ENCODE measurements at regions not wholly inside any gene's neighbourhood (a gene's known extent, or its start where the extent isn't known, plus 50 kb on each side); places are given as distances from the start of the nearest gene placed in this dataset.
A peak's percentile ranks its signal among the peaks of the same experiment; 100 is the strongest.

DNA sequence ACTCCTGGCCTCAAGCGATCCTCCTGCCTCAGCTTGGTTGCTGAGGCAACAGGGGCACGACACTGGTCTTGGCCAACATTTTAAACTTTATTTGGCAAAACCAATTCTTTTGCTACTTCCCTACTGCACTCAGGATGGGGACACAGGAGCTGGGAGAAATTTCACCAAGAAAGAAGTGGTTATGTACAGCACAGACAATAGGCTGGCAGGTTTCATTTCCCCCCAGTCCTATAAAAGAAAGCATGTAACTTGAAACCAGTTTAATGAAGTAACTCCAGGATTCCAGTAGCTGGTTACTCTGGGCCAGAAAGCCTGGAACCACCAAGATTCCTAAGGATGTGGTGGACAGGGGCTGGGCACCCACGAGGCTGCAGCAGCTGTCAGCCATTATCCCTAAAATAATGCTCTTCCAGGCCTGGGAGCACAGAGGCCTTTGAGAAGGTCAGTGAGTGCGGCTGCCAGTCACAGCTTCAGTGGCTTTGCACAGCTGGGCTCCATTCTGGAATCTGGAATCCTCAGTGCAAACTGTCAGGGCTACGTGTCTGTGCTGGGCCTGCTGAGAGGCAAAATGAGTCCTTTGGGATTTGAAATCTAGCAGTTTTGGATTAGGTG, 142.3 kb upstream of the ITGA6 start:
- intact Hi-C loops (cut with DNase I), result loop anchor here (5.0 kb wide), 2 partner anchors 177 to 1883 kb away; no protein-coding TSS in a partner anchor
- DNase-seq (no peak), ATAC-seq (peak; percentile 52 to 70 (median 56))
- Histone ChIP-seq H3K9me3 (no peaks in the 10 kb centered on the region), H3K27ac (peak overlapping the region; percentile 72), H3K4me3 (no peak overlapping the region), H3K4me1 (peaks cover 26% of the 10 kb centered on the region), H3K27me3 (ENCODE audit: insufficient read depth in 3 of 3, low read length in 2 of 3) (no peaks in the 10 kb centered on the region), H3K36me3 (ENCODE audit: insufficient read depth in 1 of 2, low read depth in 1 of 2) (no peaks in the 10 kb centered on the region)
- TF ChIP-seq, protein P1, sequence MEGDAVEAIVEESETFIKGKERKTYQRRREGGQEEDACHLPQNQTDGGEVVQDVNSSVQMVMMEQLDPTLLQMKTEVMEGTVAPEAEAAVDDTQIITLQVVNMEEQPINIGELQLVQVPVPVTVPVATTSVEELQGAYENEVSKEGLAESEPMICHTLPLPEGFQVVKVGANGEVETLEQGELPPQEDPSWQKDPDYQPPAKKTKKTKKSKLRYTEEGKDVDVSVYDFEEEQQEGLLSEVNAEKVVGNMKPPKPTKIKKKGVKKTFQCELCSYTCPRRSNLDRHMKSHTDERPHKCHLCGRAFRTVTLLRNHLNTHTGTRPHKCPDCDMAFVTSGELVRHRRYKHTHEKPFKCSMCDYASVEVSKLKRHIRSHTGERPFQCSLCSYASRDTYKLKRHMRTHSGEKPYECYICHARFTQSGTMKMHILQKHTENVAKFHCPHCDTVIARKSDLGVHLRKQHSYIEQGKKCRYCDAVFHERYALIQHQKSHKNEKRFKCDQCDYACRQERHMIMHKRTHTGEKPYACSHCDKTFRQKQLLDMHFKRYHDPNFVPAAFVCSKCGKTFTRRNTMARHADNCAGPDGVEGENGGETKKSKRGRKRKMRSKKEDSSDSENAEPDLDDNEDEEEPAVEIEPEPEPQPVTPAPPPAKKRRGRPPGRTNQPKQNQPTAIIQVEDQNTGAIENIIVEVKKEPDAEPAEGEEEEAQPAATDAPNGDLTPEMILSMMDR (IDR thresholded peaks at IDR 0.05), result no peak
- WGBS, 3 donors, result 23 to 27% (median 23%) methylated on average over 5 of the region's 5 CpGs

DNA sequence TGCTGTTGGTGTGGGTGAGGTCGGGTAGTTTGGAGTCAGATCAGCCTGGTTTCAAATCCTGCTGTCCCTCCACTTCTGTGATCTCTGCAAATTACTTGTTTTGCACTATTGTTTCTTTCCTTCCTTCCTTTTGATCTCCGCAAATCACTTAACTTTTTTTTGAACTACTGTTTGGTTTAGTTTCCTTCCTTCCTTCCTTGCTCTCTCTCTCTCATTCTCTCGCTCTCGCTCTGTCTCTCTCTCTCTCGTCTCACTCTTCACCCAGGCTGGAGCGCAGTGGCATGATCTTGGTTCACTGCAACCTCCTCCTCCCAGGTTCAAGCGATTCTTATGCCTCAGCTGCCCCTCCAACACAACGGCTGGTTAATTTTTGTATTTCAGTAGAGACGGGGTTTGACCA, 141.6 kb upstream of the ITGA6 start:
- ATAC-seq, result no peak
- WGBS, 3 donors, result 57 to 69% (median 65%) methylated on average over 9 of the region's 9 CpGs
- DNase-seq, result no peak
- no peaks in the 10 kb centered on the region for H3K9me3 ChIP-seq
- H3K4me3 ChIP-seq, result no peak overlapping the region
- TF ChIP-seq, protein P1 (IDR thresholded peaks at IDR 0.05), result no peak
- no peaks in the 10 kb centered on the region for H3K36me3 ChIP-seq (ENCODE audit: insufficient read depth in 1 of 2, low read depth in 1 of 2)
- no peaks in the 10 kb centered on the region for H3K27me3 ChIP-seq (ENCODE audit: insufficient read depth in 3 of 3, low read length in 2 of 3)
- intact Hi-C loops (cut with DNase I), result loop anchor here (5.0 kb wide), 2 partner anchors 177 to 1883 kb away; no protein-coding TSS in a partner anchor
- peak overlapping the region; percentile 72 for H3K27ac ChIP-seq
- peaks cover 26% of the 10 kb centered on the region for H3K4me1 ChIP-seq

- ATAC-seq (no peak), DNase-seq (no peak)
- intact Hi-C loops (cut with DNase I), result loop anchor here (5.0 kb wide), 2 partner anchors 175 to 1885 kb away; no protein-coding TSS in a partner anchor
- TF ChIP-seq, protein P1 (IDR thresholded peaks at IDR 0.05), result no peak
- no peaks in the 10 kb centered on the region for H3K27me3 ChIP-seq (ENCODE audit: insufficient read depth in 3 of 3, low read length in 2 of 3)
- H3K36me3 ChIP-seq (ENCODE audit: insufficient read depth in 1 of 2, low read depth in 1 of 2), result no peaks in the 10 kb centered on the region
- peak overlapping the region; percentile 32 for H3K27ac ChIP-seq
- H3K4me3 ChIP-seq, result no peak overlapping the region
- no peaks in the 10 kb centered on the region for H3K9me3 ChIP-seq
- peaks cover 26% of the 10 kb centered on the region for H3K4me1 ChIP-seq
These were observed 140.2 kb upstream of the ITGA6 start for GRCh38 chr2:172287190-172287589.

DNA sequence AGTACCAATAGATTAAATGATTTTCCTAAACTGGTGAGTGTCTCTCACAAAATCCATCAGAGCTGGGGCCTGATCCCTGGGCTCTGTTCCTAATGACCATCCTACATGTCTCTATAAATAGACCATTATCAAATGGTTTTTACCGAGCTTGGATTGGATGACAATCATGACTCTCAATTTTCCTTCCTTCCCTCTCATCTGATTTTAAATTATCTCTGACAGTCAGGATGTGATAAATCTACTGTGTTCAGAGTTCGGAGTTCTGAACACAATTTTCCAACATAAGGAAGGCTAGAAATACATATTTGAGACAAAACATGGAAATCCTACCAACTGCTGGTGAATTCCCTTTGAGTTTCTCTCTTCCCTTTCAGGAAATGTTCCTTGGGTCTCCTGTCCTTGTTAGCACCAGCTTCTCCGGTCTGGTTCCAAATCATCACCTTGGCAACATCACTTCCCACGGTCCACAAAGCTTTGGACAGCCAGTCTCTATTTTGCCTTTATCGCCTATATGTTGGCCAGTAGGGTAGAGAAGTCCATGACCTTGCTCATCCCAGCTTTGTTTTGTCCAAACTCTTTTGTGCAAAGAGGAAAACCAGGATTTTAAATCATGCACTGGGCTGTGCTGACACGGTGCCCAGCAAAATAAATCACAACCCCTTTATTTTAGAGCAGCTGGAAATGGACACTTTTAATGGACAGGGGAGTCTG, 139.6 kb upstream of the ITGA6 start:
- intact Hi-C loops (cut with DNase I), result loop anchor here (5.0 kb wide), 2 partner anchors 175 to 1885 kb away; no protein-coding TSS in a partner anchor
- ATAC-seq (peak in 3 of 4 donors; percentile 44 to 57 (median 53)), DNase-seq (no peak)
- Histone ChIP-seq H3K4me1 (peaks cover 26% of the 10 kb centered on the region), H3K9me3 (no peaks in the 10 kb centered on the region), H3K4me3 (no peak overlapping the region), H3K27ac (peak overlapping the region; percentile 32), H3K27me3 (ENCODE audit: insufficient read depth in 3 of 3, low read length in 2 of 3) (no peaks in the 10 kb centered on the region), H3K36me3 (ENCODE audit: insufficient read depth in 1 of 2, low read depth in 1 of 2) (no peaks in the 10 kb centered on the region)
- TF ChIP-seq, protein P1 (IDR thresholded peaks at IDR 0.05), result no peak
- WGBS, 3 donors, result 38 to 39% (median 38%) methylated on average over 6 of the region's 6 CpGs
